H1 (cell line): ENCODE measurements at regions not wholly inside any gene's neighbourhood (a gene's known extent, or its start where the extent isn't known, plus 50 kb on each side); places are given as distances from the start of the nearest gene placed in this dataset.

Source experiments
- CTCF ChIA-PET: fragments of 300-600 bp; sonication (Branson Sonifier 250); formaldehyde crosslinking; loops from one replicate; lab custom pipeline; 2021; ENCODE audit not compliant: partially characterized antibody; lab: Charles Lee
- POLR2A ChIA-PET: fragments of 300-600 bp; sonication (Branson Sonifier 250); formaldehyde crosslinking; loops from one replicate; lab custom pipeline; 2021; ENCODE audit warnings: inconsistent platforms; ENCODE audit not compliant: partially characterized antibody; lab: Charles Lee
- DNase-seq, 2 experiments: peaks; one replicate each; pipeline versions ENCODE4 v3.0.0 to v3.0.0-alpha.2; 2010 to 2022; ENCODE audit warnings: low spot score in 2 of 2, low read depth in 1 of 2, mixed read lengths in 1 of 2
- FAIRE-seq: peaks from 2 replicates; lab custom pipeline; 2011; peaks lifted over from hg19 to GRCh38; lab: Jason Lieb, UNC
- H2AFZ ChIP-seq: 2 replicates; pipeline ENCODE4 v1.8.1; 2012; ENCODE audit warnings: low read length, inconsistent platforms
- H2AK5ac ChIP-seq: 2 replicates; pipeline ENCODE4 v1.6.1; 2013; ENCODE audit warnings: low read depth, low read length
- H2BK120ac ChIP-seq: replicated peaks from 2 replicates; pipeline ENCODE3; 2013; ENCODE audit warnings: low read depth, low read length, inconsistent platforms
- H2BK12ac ChIP-seq: 2 replicates; pipeline ENCODE4 v1.6.1; 2013; ENCODE audit warnings: low read depth, low read length
- H2BK15ac ChIP-seq: 2 replicates; pipeline ENCODE4 v1.6.1; 2013; ENCODE audit warnings: low read length
- H2BK20ac ChIP-seq: 2 replicates; pipeline ENCODE4 v1.6.1; 2013; ENCODE audit warnings: low read length
- H2BK5ac ChIP-seq: 2 replicates; pipeline ENCODE4 v1.6.1; 2013; ENCODE audit warnings: low read depth, low read length
- H3K14ac ChIP-seq: 2 replicates; pipeline ENCODE4 v1.6.1; 2013; ENCODE audit warnings: inconsistent platforms; ENCODE audit not compliant: insufficient read length
- H3K18ac ChIP-seq: 2 replicates; pipeline ENCODE4 v1.6.1; 2013; ENCODE audit warnings: low read length; ENCODE audit errors: extremely low read depth
- H3K23ac ChIP-seq: 2 replicates; pipeline ENCODE4 v1.6.1; 2013; ENCODE audit warnings: inconsistent platforms; ENCODE audit not compliant: insufficient read length
- H3K23me2 ChIP-seq: 2 replicates; pipeline ENCODE4 v1.6.1; 2013; ENCODE audit warnings: low read depth, low read length
- H3K27ac ChIP-seq: 2 replicates; pipeline ENCODE4 v1.6.1; 2011; ENCODE audit warnings: low read depth, low read length, inconsistent platforms
- H3K27me3 ChIP-seq, 4 experiments: replicated peaks in 1 of 4; 1 replicate in 1 of 4; 2 replicates in 3 of 4; pipeline versions ENCODE4 v1.6.1 to v1.8.1; 2011 to 2013; ENCODE audit warnings: low read length in 3 of 4, mild to moderate bottlenecking in 3 of 4, inconsistent platforms in 2 of 4, mixed read lengths in 2 of 4, moderate library complexity in 1 of 4; ENCODE audit not compliant: control insufficient read depth in 3 of 4, insufficient read depth in 3 of 4; ENCODE audit errors: extremely low read depth in 1 of 4
- H3K36me3 ChIP-seq, 4 experiments: 2 replicates each; pipeline versions ENCODE4 v1.6.1 to v1.8.1; 2011 to 2013; ENCODE audit warnings: mild to moderate bottlenecking in 4 of 4, low read length in 3 of 4, moderate library complexity in 2 of 4, control low read depth in 1 of 4, inconsistent platforms in 1 of 4; ENCODE audit not compliant: insufficient read depth in 4 of 4, control insufficient read depth in 2 of 4
- H3K4ac ChIP-seq: replicated peaks from 2 replicates; pipeline ENCODE3; 2013; ENCODE audit warnings: low read length, low read depth, mixed read lengths, inconsistent platforms; ENCODE audit not compliant: insufficient read length
- H3K4me1 ChIP-seq, 4 experiments: replicated peaks in 1 of 4; 1 replicate in 1 of 4; 2 replicates in 3 of 4; pipeline versions ENCODE4 v1.6.1 to v1.8.1; 2011 to 2013; ENCODE audit warnings: low read length in 3 of 4, inconsistent platforms in 2 of 4, mixed read lengths in 1 of 4; ENCODE audit not compliant: insufficient read depth in 4 of 4, control insufficient read depth in 3 of 4
- H3K4me2 ChIP-seq, 2 experiments: 2 replicates each; pipeline versions ENCODE4 v1.6.1 to v1.8.1; 2011 to 2013; ENCODE audit warnings: low read depth in 2 of 2, low read length in 2 of 2, control low read depth in 1 of 2, inconsistent platforms in 1 of 2, mild to moderate bottlenecking in 1 of 2; ENCODE audit not compliant: insufficient read depth in 1 of 2
- H3K4me3 ChIP-seq, 4 experiments: fragments of 200-600, 300-600 bp in 1 of 4; sonication (generic), shearing (Covaris generic), sonication (Bioruptor Twin) in 1 of 4; 2 replicates each; pipeline versions ENCODE4 v1.5.1 to v1.8.1; 2011 to 2016; ENCODE audit warnings: low read length in 4 of 4, low read depth in 3 of 4, control low read depth in 2 of 4, inconsistent platforms in 2 of 4, mild to moderate bottlenecking in 2 of 4, mixed read lengths in 1 of 4, moderate library complexity in 1 of 4; ENCODE audit not compliant: insufficient read depth in 2 of 4; ENCODE audit errors: extremely low read depth in 1 of 4
- H3K56ac ChIP-seq: replicated peaks from 2 replicates; pipeline ENCODE3; 2013; ENCODE audit warnings: low read depth, mild to moderate bottlenecking, mixed read lengths, low read length, inconsistent platforms; ENCODE audit not compliant: insufficient read length
- H3K79me1 ChIP-seq: 2 replicates; pipeline ENCODE4 v1.6.1; 2013; ENCODE audit warnings: low read depth, low read length, control low read depth
- H3K79me2 ChIP-seq, 2 experiments: 2 replicates each; pipeline versions ENCODE4 v1.6.1 to v1.8.1; 2012 to 2013; ENCODE audit warnings: low read length in 2 of 2, mild to moderate bottlenecking in 2 of 2, inconsistent platforms in 1 of 2; ENCODE audit not compliant: insufficient read depth in 2 of 2, control insufficient read depth in 1 of 2
- H3K9ac ChIP-seq, 4 experiments: replicated peaks in 1 of 4; 1 replicate in 1 of 4; 2 replicates in 3 of 4; pipeline versions ENCODE4 v1.6.1 to v1.8.1; 2011 to 2013; ENCODE audit warnings: low read depth in 3 of 4, low read length in 3 of 4, control low read depth in 2 of 4, mild to moderate bottlenecking in 2 of 4, moderate library complexity in 2 of 4, inconsistent platforms in 1 of 4; ENCODE audit errors: extremely low read depth in 1 of 4
- H3K9me3 ChIP-seq, 2 experiments: 2 replicates each; pipeline versions ENCODE4 v1.6.1 to v1.8.1; 2012 to 2013; ENCODE audit warnings: mild to moderate bottlenecking in 2 of 2, moderate library complexity in 2 of 2, control low read depth in 1 of 2, inconsistent platforms in 1 of 2, low read depth in 1 of 2, low read length in 1 of 2, mixed read lengths in 1 of 2; ENCODE audit not compliant: insufficient read depth in 2 of 2
- H4K20me1 ChIP-seq, 2 experiments: replicated peaks in 1 of 2; 2 replicates each; pipeline versions ENCODE3 to v1.8.1; 2011 to 2013; ENCODE audit warnings: inconsistent platforms in 2 of 2, low read length in 2 of 2, mild to moderate bottlenecking in 1 of 2; ENCODE audit not compliant: insufficient read depth in 2 of 2, control insufficient read depth in 1 of 2
- H4K5ac ChIP-seq: 2 replicates; pipeline ENCODE4 v1.6.1; 2013; ENCODE audit warnings: low read length, low read depth, mixed read lengths, inconsistent platforms; ENCODE audit not compliant: insufficient read length
- H4K8ac ChIP-seq: 2 replicates; pipeline ENCODE4 v1.8.0; 2013; ENCODE audit warnings: mild to moderate bottlenecking, moderate library complexity, low read length, inconsistent platforms; ENCODE audit not compliant: insufficient read depth; ENCODE audit errors: extremely low read depth
- H4K91ac ChIP-seq: replicated peaks from 2 replicates; pipeline ENCODE3; 2013; ENCODE audit warnings: low read length, mixed read lengths, inconsistent platforms; ENCODE audit not compliant: insufficient read length
- CBX8 ChIP-seq: fragments of 300-800, 300-1000 bp; sonication (generic); IDR thresholded peaks from 2 replicates; pipeline ENCODE4 v1.7.1; 2016; ENCODE audit warnings: low read depth, low read length, borderline replicate concordance
- CHD1 ChIP-seq: IDR thresholded peaks from 2 replicates; pipeline ENCODE4 v1.6.1; 2012; ENCODE audit warnings: low read depth, low read length, improper control_type of control experiment
- CHD2 ChIP-seq: IDR thresholded peaks from 2 replicates; pipeline ENCODE4 v1.6.1; 2012; ENCODE audit warnings: low read length, improper control_type of control experiment
- EP300 ChIP-seq, 2 experiments: IDR thresholded peaks; 1 replicate in 1 of 2; 2 replicates in 1 of 2; pipeline ENCODE4 v1.6.1; 2011 to 2012; ENCODE audit warnings: low read depth in 2 of 2, low read length in 2 of 2, mild to moderate bottlenecking in 2 of 2, borderline replicate concordance in 1 of 2, inconsistent platforms in 1 of 2, moderate library complexity in 1 of 2
- HDAC2 ChIP-seq, 2 experiments: fragments of 300-600 bp in 1 of 2; sonication (generic) in 1 of 2; IDR thresholded peaks; 2 replicates each; pipeline ENCODE4 v1.6.1; 2011 to 2012; ENCODE audit warnings: low read depth in 2 of 2, low read length in 2 of 2, mild to moderate bottlenecking in 2 of 2, moderate library complexity in 2 of 2, borderline replicate concordance in 1 of 2, inconsistent platforms in 1 of 2
- MAFK ChIP-seq: IDR thresholded peaks from 2 replicates; pipeline ENCODE4 v1.6.1; 2012; ENCODE audit warnings: low read depth, mild to moderate bottlenecking, improper control_type of control experiment, low read length
- POLR2A ChIP-seq, 2 experiments: IDR thresholded peaks; 1 replicate in 1 of 2; 2 replicates in 1 of 2; pipeline ENCODE4 v1.6.1; 2011; ENCODE audit warnings: low read depth in 2 of 2, low read length in 2 of 2, mild to moderate bottlenecking in 2 of 2; ENCODE audit errors: control extremely low read depth in 1 of 2
- RFX5 ChIP-seq: IDR thresholded peaks from 2 replicates; pipeline ENCODE4 v1.6.1; 2011; ENCODE audit warnings: low read depth, low read length, improper control_type of control experiment, borderline replicate concordance
- SIRT6 ChIP-seq: IDR thresholded peaks from one replicate; pipeline ENCODE4 v1.7.1; 2012; ENCODE audit warnings: low read length, inconsistent platforms
- SP4 ChIP-seq: IDR thresholded peaks from 2 replicates; pipeline ENCODE4 v1.6.1; 2012; ENCODE audit warnings: low read length, inconsistent platforms
- TBP ChIP-seq: IDR thresholded peaks from 2 replicates; pipeline ENCODE4 v1.6.1; 2011; ENCODE audit warnings: low read depth, low read length, improper control_type of control experiment
- ZNF274 ChIP-seq: IDR thresholded peaks from 2 replicates; pipeline ENCODE4 v1.7.0; 2012; ENCODE audit warnings: low read length, borderline replicate concordance; ENCODE audit errors: extremely low read depth
- WGBS, 2 experiments: shearing (Covaris generic) in 1 of 2; methylation state at CpG; one replicate each; pipeline versions ENCODE4 v1.1.6 to v1.1.7; 2013 to 2015; ENCODE audit warnings: low lambda C conversion rate in 2 of 2, mixed read lengths in 2 of 2, inconsistent platforms in 1 of 2, low coverage in 1 of 2, missing lambda C conversion rate in 1 of 2; ENCODE audit not compliant: insufficient replicate concordance in 2 of 2, insufficient coverage in 1 of 2, insufficient read length in 1 of 2; ENCODE audit errors: extremely low coverage in 1 of 2, missing lambda C conversion rate in 1 of 2; 5-methylcytosine and 5-hydroxymethylcytosine counted together
- TF ChIP-seq, protein P1 (sequence below), 3 experiments: IDR thresholded peaks; 1 replicate in 2 of 3; 2 replicates in 1 of 3; pipeline versions ENCODE4 v1.5.1 to v1.6.1; 2011; ENCODE audit warnings: low read length in 3 of 3, mild to moderate bottlenecking in 3 of 3, inconsistent platforms in 2 of 3, low read depth in 1 of 3, moderate library complexity in 1 of 3; ENCODE audit not compliant: insufficient read depth in 1 of 3; ENCODE audit errors: control extremely low read depth in 1 of 3

DNA sequence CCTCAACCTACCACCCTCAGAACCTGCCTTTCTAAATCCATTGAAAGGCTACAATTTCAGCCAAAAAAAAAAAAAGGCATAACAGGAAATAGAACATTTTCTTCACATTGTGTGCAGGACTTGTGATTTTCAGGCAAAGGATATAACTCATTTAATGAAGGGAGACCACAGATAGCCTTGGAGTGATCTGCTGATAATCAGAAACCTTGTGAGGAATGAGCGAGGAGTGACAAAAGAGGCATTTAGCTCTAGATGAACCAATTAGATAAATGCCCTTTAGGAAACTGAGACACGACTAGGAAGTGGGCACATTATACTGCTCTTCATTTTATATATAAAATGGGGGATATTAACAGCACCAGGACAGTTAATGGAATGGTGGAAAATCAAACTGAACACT lies 216.5 kb upstream of the GRIA4 start:
- Histone ChIP-seq H2BK20ac (no peak overlapping the region), H3K4me1 (peaks cover 0 to 3% (median 0%) of the 10 kb centered on the region in 4 experiments; a peak in 1 of 7 replicates), H2BK120ac (no peak overlapping the region), H2BK15ac (no peak overlapping the region), H4K91ac (no peak overlapping the region), H3K9me3 (no peaks in the 10 kb centered on the region), H3K4me2 (no peak overlapping the region), H3K27me3 (no peaks in the 10 kb centered on the region), H2AK5ac (no peak overlapping the region), H3K4ac (no peak overlapping the region), H3K23ac (no peak overlapping the region), H4K5ac (no peak overlapping the region), H3K56ac (no peak overlapping the region), H3K4me3 (no peak overlapping the region), H4K20me1 (no peaks in the 10 kb centered on the region), H4K8ac (no peak overlapping the region), H2BK12ac (no peak overlapping the region), H3K79me2 (no peaks in the 10 kb centered on the region), H2BK5ac (no peak overlapping the region), H3K18ac (no peak overlapping the region), H3K79me1 (no peaks in the 10 kb centered on the region), H3K27ac (no peak overlapping the region), H3K14ac (no peak overlapping the region), H2AFZ (no peak overlapping the region), H3K23me2 (no peaks in the 10 kb centered on the region), H3K9ac (no peak overlapping the region), H3K36me3 (no peaks in the 10 kb centered on the region)
- DNase-seq, result no peak
- WGBS, 2 experiments, result 85% methylated on average over 2 of the region's 2 CpGs; no CpG with 5 or more reads in 1 of the 2 experiments
- ChIA-PET POLR2A (no interaction called here), CTCF (interaction anchor here (1.0 kb wide), 1 partner anchor 116 kb away, joined by 3 read pairs; no protein-coding TSS in a partner anchor)
- FAIRE-seq, result no peak
- TF ChIP-seq EP300 (IDR thresholded peaks at IDR 0.05; ENCODE audit: borderline replicate concordance in 1 of 2, low read depth in 2 of 2, low read length in 2 of 2) (no peak), MAFK (no peak), TBP (no peak), CHD2 (no peak), HDAC2 (IDR thresholded peaks at IDR 0.05; ENCODE audit: borderline replicate concordance in 1 of 2, low read depth in 2 of 2, low read length in 2 of 2) (no peak), CBX8 (no peak), RFX5 (no peak), SIRT6 (no peak), SP4 (no peak), ZNF274 (no peak), CHD1 (no peak), POLR2A (IDR thresholded peaks at IDR 0.05; ENCODE audit: control extremely low read depth in 1 of 2, low read depth in 2 of 2, low read length in 2 of 2) (no peak)
- TF ChIP-seq, protein P1, sequence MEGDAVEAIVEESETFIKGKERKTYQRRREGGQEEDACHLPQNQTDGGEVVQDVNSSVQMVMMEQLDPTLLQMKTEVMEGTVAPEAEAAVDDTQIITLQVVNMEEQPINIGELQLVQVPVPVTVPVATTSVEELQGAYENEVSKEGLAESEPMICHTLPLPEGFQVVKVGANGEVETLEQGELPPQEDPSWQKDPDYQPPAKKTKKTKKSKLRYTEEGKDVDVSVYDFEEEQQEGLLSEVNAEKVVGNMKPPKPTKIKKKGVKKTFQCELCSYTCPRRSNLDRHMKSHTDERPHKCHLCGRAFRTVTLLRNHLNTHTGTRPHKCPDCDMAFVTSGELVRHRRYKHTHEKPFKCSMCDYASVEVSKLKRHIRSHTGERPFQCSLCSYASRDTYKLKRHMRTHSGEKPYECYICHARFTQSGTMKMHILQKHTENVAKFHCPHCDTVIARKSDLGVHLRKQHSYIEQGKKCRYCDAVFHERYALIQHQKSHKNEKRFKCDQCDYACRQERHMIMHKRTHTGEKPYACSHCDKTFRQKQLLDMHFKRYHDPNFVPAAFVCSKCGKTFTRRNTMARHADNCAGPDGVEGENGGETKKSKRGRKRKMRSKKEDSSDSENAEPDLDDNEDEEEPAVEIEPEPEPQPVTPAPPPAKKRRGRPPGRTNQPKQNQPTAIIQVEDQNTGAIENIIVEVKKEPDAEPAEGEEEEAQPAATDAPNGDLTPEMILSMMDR (IDR thresholded peaks at IDR 0.05; ENCODE audit: control extremely low read depth in 1 of 3, insufficient read depth in 1 of 3, low read depth in 1 of 3, low read length in 3 of 3), result no peak
